Activated T-helper 2 cell treated with anti-CD3 and anti-CD28 coated beads, Interferon-gamma antibody, Interleukin-2, Interleukin-4, amounts not matched to agents 10 μg/mL and 5 μg/mL and 100 μg/mL, durations not matched to agents 14 hours and 24 hours and 36 hours (primary cell): ENCODE measurements at regions not wholly inside any gene's neighbourhood (a gene's known extent, or its start where the extent isn't known, plus 50 kb on each side); places are given as distances from the start of the nearest gene placed in this dataset.

Experiments
- DNase-seq: peaks from one replicate; pipeline ENCODE4 v3.0.0; 2021; ENCODE audit warnings: low spot score
- H3K27ac Mint-ChIP-seq: one replicate; pipeline ENCODE4 v1.8.0; 2021; ENCODE audit warnings: mixed read lengths
- H3K27me3 Mint-ChIP-seq: one replicate; pipeline ENCODE4 v1.8.0; 2021; ENCODE audit warnings: low read depth, mixed read lengths
- H3K36me3 Mint-ChIP-seq: one replicate; pipeline ENCODE4 v1.8.0; 2021; ENCODE audit warnings: low read depth, mixed read lengths
- H3K4me1 Mint-ChIP-seq: one replicate; pipeline ENCODE4 v1.8.0; 2021; ENCODE audit warnings: low read depth, mixed read lengths
- H3K4me3 Mint-ChIP-seq: one replicate; pipeline ENCODE4 v1.8.0; 2021; ENCODE audit warnings: low read depth, mild to moderate bottlenecking, moderate library complexity, mixed read lengths
- H3K9me3 Mint-ChIP-seq: one replicate; pipeline ENCODE4 v1.8.0; 2021; ENCODE audit warnings: mixed read lengths
- intact Hi-C: fragments of 100-400 bp; cut with micrococcal nuclease; formaldehyde crosslinking; loops from one replicate; pipeline ENCODE4 v1.15.1; 2023

GRCh38 chr18:74023220-74023619 is 124.4 kb downstream of the FBXO15 start:
- intact Hi-C loops, result no loop called here
- peaks cover 7% of the 10 kb centered on the region for H3K4me1 Mint-ChIP-seq
- H3K4me3 Mint-ChIP-seq, result no peak overlapping the region
- no peak overlapping the region for H3K27ac Mint-ChIP-seq
- no peaks in the 10 kb centered on the region for H3K9me3 Mint-ChIP-seq
- H3K36me3 Mint-ChIP-seq, result no peaks in the 10 kb centered on the region
- peaks cover 1% of the 10 kb centered on the region for H3K27me3 Mint-ChIP-seq
- no peak for DNase-seq

- H3K4me1 Mint-ChIP-seq, result peaks cover 5% of the 10 kb centered on the region
- no peaks in the 10 kb centered on the region for H3K36me3 Mint-ChIP-seq
- H3K27me3 Mint-ChIP-seq, result no peaks in the 10 kb centered on the region
- H3K27ac Mint-ChIP-seq, result no peak overlapping the region
- DNase-seq, result no peak
- H3K9me3 Mint-ChIP-seq, result no peaks in the 10 kb centered on the region
- H3K4me3 Mint-ChIP-seq, result no peak overlapping the region
- intact Hi-C loops, result no loop called here
Observed at GRCh38 chr18:74019864-74020263, 127.8 kb downstream of the FBXO15 start.

- DNase-seq, result no peak
- Mint-ChIP-seq H3K9me3 (no peaks in the 10 kb centered on the region), H3K27ac (no peak overlapping the region), H3K36me3 (no peaks in the 10 kb centered on the region), H3K4me3 (no peak overlapping the region), H3K4me1 (no peaks in the 10 kb centered on the region), H3K27me3 (no peaks in the 10 kb centered on the region)
- intact Hi-C loops, result no loop called here
Observed at GRCh38 chr18:74013955-74014354, 133.7 kb downstream of the FBXO15 start.

- Mint-ChIP-seq H3K27ac (no peak overlapping the region), H3K36me3 (no peaks in the 10 kb centered on the region), H3K9me3 (no peaks in the 10 kb centered on the region), H3K4me1 (no peaks in the 10 kb centered on the region), H3K27me3 (no peaks in the 10 kb centered on the region), H3K4me3 (no peak overlapping the region)
- no peak for DNase-seq
- intact Hi-C loops, result no loop called here
Observed at GRCh38 chr18:74012954-74013630, 134.5 kb downstream of the FBXO15 start.

GRCh38 chr18:74006143-74006542 is 141.5 kb downstream of the FBXO15 start:
- DNase-seq, result no peak
- intact Hi-C loops, result no loop called here
- no peaks in the 10 kb centered on the region for H3K36me3 Mint-ChIP-seq
- H3K9me3 Mint-ChIP-seq, result no peaks in the 10 kb centered on the region
- no peaks in the 10 kb centered on the region for H3K4me1 Mint-ChIP-seq
- H3K27ac Mint-ChIP-seq, result no peak overlapping the region
- no peak overlapping the region for H3K4me3 Mint-ChIP-seq
- H3K27me3 Mint-ChIP-seq, result no peaks in the 10 kb centered on the region

GRCh38 chr18:74005320-74006109 is 142.1 kb downstream of the FBXO15 start:
- intact Hi-C loops, result no loop called here
- H3K4me1 Mint-ChIP-seq, result no peaks in the 10 kb centered on the region
- no peaks in the 10 kb centered on the region for H3K27me3 Mint-ChIP-seq
- no peak overlapping the region for H3K27ac Mint-ChIP-seq
- H3K36me3 Mint-ChIP-seq, result no peaks in the 10 kb centered on the region
- H3K4me3 Mint-ChIP-seq, result no peak overlapping the region
- DNase-seq, result no peak
- H3K9me3 Mint-ChIP-seq, result peaks cover under 1% of the 10 kb centered on the region

- H3K4me1 Mint-ChIP-seq, result no peaks in the 10 kb centered on the region
- intact Hi-C loops, result no loop called here
- no peaks in the 10 kb centered on the region for H3K36me3 Mint-ChIP-seq
- H3K27ac Mint-ChIP-seq, result no peak overlapping the region
- no peak for DNase-seq
- no peaks in the 10 kb centered on the region for H3K27me3 Mint-ChIP-seq
- no peak overlapping the region for H3K4me3 Mint-ChIP-seq
- peaks cover 3% of the 10 kb centered on the region for H3K9me3 Mint-ChIP-seq
Observed at GRCh38 chr18:73992242-73993022, 155.2 kb downstream of the FBXO15 start.

- Mint-ChIP-seq H3K4me3 (no peak overlapping the region), H3K9me3 (no peaks in the 10 kb centered on the region)
Observed at GRCh38 chr18:73991570-73991969, 156.1 kb downstream of the FBXO15 start.

GRCh38 chr18:73990258-73990657 is 157.4 kb downstream of the FBXO15 start:
- Mint-ChIP-seq H3K9me3 (no peaks in the 10 kb centered on the region), H3K4me3 (no peak overlapping the region), H3K27me3 (no peaks in the 10 kb centered on the region), H3K27ac (no peak overlapping the region), H3K36me3 (no peaks in the 10 kb centered on the region), H3K4me1 (no peaks in the 10 kb centered on the region)
- intact Hi-C loops, result no loop called here
- DNase-seq, result no peak

More at GRCh38 chr18:73991570-73991969, 156.1 kb downstream of the FBXO15 start:
- H3K4me1 Mint-ChIP-seq, result no peaks in the 10 kb centered on the region
- H3K27ac Mint-ChIP-seq, result no peak overlapping the region
- intact Hi-C loops, result no loop called here
- no peaks in the 10 kb centered on the region for H3K27me3 Mint-ChIP-seq
- DNase-seq, result no peak
- H3K36me3 Mint-ChIP-seq, result no peaks in the 10 kb centered on the region

- Mint-ChIP-seq H3K4me3 (no peak overlapping the region), H3K36me3 (no peaks in the 10 kb centered on the region), H3K4me1 (no peaks in the 10 kb centered on the region), H3K27ac (no peak overlapping the region), H3K27me3 (no peaks in the 10 kb centered on the region), H3K9me3 (no peaks in the 10 kb centered on the region)
- no peak for DNase-seq
- intact Hi-C loops, result no loop called here
Observed at GRCh38 chr18:73987247-73987980, 160.2 kb downstream of the FBXO15 start.

- H3K27ac Mint-ChIP-seq, result no peak overlapping the region
- no peaks in the 10 kb centered on the region for H3K9me3 Mint-ChIP-seq
- no peaks in the 10 kb centered on the region for H3K27me3 Mint-ChIP-seq
- H3K36me3 Mint-ChIP-seq, result no peaks in the 10 kb centered on the region
- H3K4me1 Mint-ChIP-seq, result no peaks in the 10 kb centered on the region
- no peak overlapping the region for H3K4me3 Mint-ChIP-seq
- intact Hi-C loops, result no loop called here
- no peak for DNase-seq
Observed at GRCh38 chr18:73986711-73987110, 160.9 kb downstream of the FBXO15 start.

GRCh38 chr18:73985855-73986625 is 161.6 kb downstream of the FBXO15 start:
- no peaks in the 10 kb centered on the region for H3K27me3 Mint-ChIP-seq
- intact Hi-C loops, result no loop called here
- H3K27ac Mint-ChIP-seq, result no peak overlapping the region
- no peaks in the 10 kb centered on the region for H3K9me3 Mint-ChIP-seq
- no peaks in the 10 kb centered on the region for H3K4me1 Mint-ChIP-seq
- no peaks in the 10 kb centered on the region for H3K36me3 Mint-ChIP-seq
- no peak for DNase-seq
- H3K4me3 Mint-ChIP-seq, result no peak overlapping the region
